ENCODE measurements at regions not wholly inside any gene's neighbourhood (a gene's known extent, or its start where the extent isn't known, plus 50 kb on each side); places are given as distances from the start of the nearest gene placed in this dataset.

GRCh38 chr15:87225436-87225835 lies 1031.1 kb downstream of the NTRK3 start:
- ChIA-PET RAD21 (ENCODE audit: low non-redundant PET in 1 of 2, low total read pairs in 2 of 2, uncharacterized antibody in 2 of 2, unreplicated experiment in 2 of 2) (no interaction called here), POLR2A (no interaction called here), CTCF (no interaction called here)
- Histone ChIP-seq H3K9me3 (ENCODE audit: control insufficient read depth in 1 of 2, insufficient read depth in 1 of 2, low read depth in 1 of 2, low read length in 2 of 2) (peaks cover 0 to 20% of the 10 kb centered on the region in 2 experiments; a peak in 2 of 4 replicates), H3K27me3 (ENCODE audit: insufficient read depth, low read length) (no peaks in the 10 kb centered on the region), H3K4me2 (ENCODE audit: low read length) (no peak overlapping the region), H3K27ac (ENCODE audit: low read depth, low read length) (no peak overlapping the region), H4K20me1 (ENCODE audit: insufficient read depth) (no peaks in the 10 kb centered on the region), H3K79me2 (ENCODE audit: insufficient read depth, low read length) (no peaks in the 10 kb centered on the region), H3K9ac (ENCODE audit: low read length) (no peak overlapping the region), H3K4me1 (ENCODE audit: control insufficient read depth in 1 of 2, insufficient read depth in 2 of 2, low read length in 2 of 2) (no peaks in the 10 kb centered on the region), H2AFZ (ENCODE audit: low read depth, low read length, poor library complexity, severe bottlenecking) (no peak overlapping the region), H3K4me3 (replicated peaks in 1 of 2; ENCODE audit: low read depth in 1 of 2, low read length in 2 of 2) (no peak overlapping the region), H3K9me2 (ENCODE audit: insufficient read depth) (no peaks in the 10 kb centered on the region), H3K36me3 (ENCODE audit: control insufficient read depth in 1 of 2, insufficient read depth in 2 of 2, low read length in 2 of 2) (no peaks in the 10 kb centered on the region)
- ATAC-seq = no peak
- BruUV-seq (replicated peaks) = no TSS peak
- intact Hi-C loops (cut with micrococcal nuclease) = no loop called here
- TF ChIP-seq TCF7L2 (IDR thresholded peaks at IDR 0.05; ENCODE audit: borderline replicate concordance, extremely low read depth, insufficient read depth, insufficient read length) (no peak), EGR1 (IDR thresholded peaks at IDR 0.05; ENCODE audit: low read depth) (no peak), ATF3 (IDR thresholded peaks at IDR 0.05) (no peak), SRF (IDR thresholded peaks at IDR 0.05; ENCODE audit: low read depth) (no peak), SIN3A (IDR thresholded peaks at IDR 0.05; ENCODE audit: low read depth) (no peak), ZFX (IDR thresholded peaks at IDR 0.05) (no peak), ZNF274 (IDR thresholded peaks at IDR 0.05; ENCODE audit: low read depth, low read length) (no peak), SP1 (IDR thresholded peaks at IDR 0.05; ENCODE audit: low read depth) (no peak), ZBTB33 (IDR thresholded peaks at IDR 0.05; ENCODE audit: extremely low read depth, insufficient replicate concordance, low read length) (no peak), ELF1 (IDR thresholded peaks at IDR 0.05; ENCODE audit: borderline replicate concordance, low read depth) (no peak), RAD21 (IDR thresholded peaks at IDR 0.05; ENCODE audit: low read depth) (no peak), MAX (IDR thresholded peaks at IDR 0.05) (no peak), EZH2 (IDR thresholded peaks at IDR 0.05) (no peak), CEBPB (IDR thresholded peaks at IDR 0.05; ENCODE audit: low read depth) (no peak)
- DNase-seq (ENCODE audit: low read depth, low spot score) = no peak
